Muscle of leg (tissue), 3 donors: ENCODE measurements at regions not wholly inside any gene's neighbourhood (a gene's known extent, or its start where the extent isn't known, plus 50 kb on each side); places are given as distances from the start of the nearest gene placed in this dataset.

Source experiments
- DNase-seq: peaks from one replicate; pipeline ENCODE4 v3.0.0; 2013
- H3K27ac ChIP-seq: one replicate; pipeline ENCODE4 v1.5.1; 2013; ENCODE audit warnings: mild to moderate bottlenecking, low read length, control low read depth
- H3K27me3 ChIP-seq: one replicate; pipeline ENCODE4 v1.6.1; 2013; ENCODE audit warnings: low read length; ENCODE audit not compliant: control insufficient read depth, insufficient read depth
- H3K36me3 ChIP-seq: one replicate; pipeline ENCODE4 v1.6.1; 2013; ENCODE audit warnings: low read length; ENCODE audit not compliant: control insufficient read depth, insufficient read depth
- H3K4me1 ChIP-seq: one replicate; pipeline ENCODE4 v1.6.1; 2013; ENCODE audit warnings: low read length; ENCODE audit not compliant: control insufficient read depth, insufficient read depth
- H3K4me3 ChIP-seq: one replicate; pipeline ENCODE4 v1.5.1; 2013; ENCODE audit warnings: low read length, control low read depth
- H3K9me3 ChIP-seq: replicated peaks from 2 replicates; pipeline ENCODE4 v1.6.1; 2013; ENCODE audit warnings: low read depth, low read length; ENCODE audit not compliant: control insufficient read depth
- WGBS: methylation state at CpG from one replicate; pipeline ENCODE4 v1.1.5; 2013; ENCODE audit warnings: missing lambda C conversion rate; ENCODE audit not compliant: insufficient coverage; 5-methylcytosine and 5-hydroxymethylcytosine counted together

- Histone ChIP-seq H3K36me3 (no peaks in the 10 kb centered on the region), H3K9me3 (no peaks in the 10 kb centered on the region), H3K4me1 (peaks cover 25% of the 10 kb centered on the region), H3K27ac (no peak overlapping the region), H3K4me3 (no peak overlapping the region), H3K27me3 (peaks cover 7% of the 10 kb centered on the region)
- no peak for DNase-seq
- 80% methylated on average over 1 of the region's 4 CpGs for WGBS
Observed at GRCh38 chr20:56843817-56844216, 214.7 kb downstream of the TFAP2C start.

- Histone ChIP-seq H3K27me3 (peaks cover 7% of the 10 kb centered on the region), H3K4me3 (no peak overlapping the region), H3K4me1 (peaks cover 20% of the 10 kb centered on the region), H3K9me3 (no peaks in the 10 kb centered on the region), H3K36me3 (no peaks in the 10 kb centered on the region), H3K27ac (no peak overlapping the region)
- 86% methylated on average over 1 of the region's 4 CpGs for WGBS
- DNase-seq: no peak
Observed at GRCh38 chr20:56845546-56846086, 216.5 kb downstream of the TFAP2C start.

GRCh38 chr20:56848561-56848960, 219.5 kb downstream of the TFAP2C start:
- Histone ChIP-seq H3K4me3 (no peak overlapping the region), H3K36me3 (no peaks in the 10 kb centered on the region), H3K27ac (no peak overlapping the region), H3K27me3 (peaks cover 2% of the 10 kb centered on the region), H3K4me1 (no peaks in the 10 kb centered on the region), H3K9me3 (no peaks in the 10 kb centered on the region)
- no peak for DNase-seq
- WGBS: 32% methylated on average over 11 of the region's 12 CpGs

GRCh38 chr20:56851552-56851951, 222.4 kb downstream of the TFAP2C start:
- Histone ChIP-seq H3K9me3 (no peaks in the 10 kb centered on the region), H3K27me3 (peaks cover 2% of the 10 kb centered on the region), H3K36me3 (no peaks in the 10 kb centered on the region), H3K4me1 (no peaks in the 10 kb centered on the region), H3K27ac (no peak overlapping the region), H3K4me3 (no peak overlapping the region)
- WGBS: no CpG with 5 or more reads among the region's 1 CpG
- no peak for DNase-seq

GRCh38 chr20:56855708-56856107, 226.6 kb downstream of the TFAP2C start:
- no peak overlapping the region for H3K27ac ChIP-seq
- no peak overlapping the region for H3K4me3 ChIP-seq
- 36% methylated on average over 2 of the region's 7 CpGs for WGBS
- H3K36me3 ChIP-seq: no peaks in the 10 kb centered on the region
- no peaks in the 10 kb centered on the region for H3K9me3 ChIP-seq
- DNase-seq: peak; percentile 29
- H3K27me3 ChIP-seq: peaks cover under 1% of the 10 kb centered on the region
- no peaks in the 10 kb centered on the region for H3K4me1 ChIP-seq

- WGBS: 65% methylated on average over 6 of the region's 8 CpGs
Observed at GRCh38 chr20:56857950-56858349, 228.8 kb downstream of the TFAP2C start.

GRCh38 chr20:56859039-56859800, 230.1 kb downstream of the TFAP2C start:
- WGBS: 65% methylated on average over 4 of the region's 13 CpGs
- peaks cover 11% of the 10 kb centered on the region for H3K27me3 ChIP-seq
- no peak overlapping the region for H3K27ac ChIP-seq

More at GRCh38 chr20:56857950-56858349, 228.8 kb downstream of the TFAP2C start:
- Histone ChIP-seq H3K27me3 (peaks cover 9% of the 10 kb centered on the region), H3K9me3 (no peaks in the 10 kb centered on the region), H3K36me3 (no peaks in the 10 kb centered on the region), H3K4me1 (no peaks in the 10 kb centered on the region), H3K4me3 (no peak overlapping the region), H3K27ac (no peak overlapping the region)
- DNase-seq: no peak

GRCh38 chr20:56859801-56860261, 230.7 kb downstream of the TFAP2C start:
- no peaks in the 10 kb centered on the region for H3K36me3 ChIP-seq
- no peak overlapping the region for H3K27ac ChIP-seq
- H3K4me3 ChIP-seq: no peak overlapping the region
- peak; percentile 16 for DNase-seq
- H3K27me3 ChIP-seq: peaks cover 17% of the 10 kb centered on the region
- no peaks in the 10 kb centered on the region for H3K4me1 ChIP-seq
- no peaks in the 10 kb centered on the region for H3K9me3 ChIP-seq
- WGBS: 7% methylated on average over 3 of the region's 10 CpGs

More at GRCh38 chr20:56859039-56859800, 230.1 kb downstream of the TFAP2C start:
- no peak overlapping the region for H3K4me3 ChIP-seq
- no peaks in the 10 kb centered on the region for H3K36me3 ChIP-seq
- H3K9me3 ChIP-seq: no peaks in the 10 kb centered on the region
- no peak for DNase-seq
- H3K4me1 ChIP-seq: no peaks in the 10 kb centered on the region

- H3K27me3 ChIP-seq: peaks cover 21% of the 10 kb centered on the region
- no peak overlapping the region for H3K4me3 ChIP-seq
- no peaks in the 10 kb centered on the region for H3K9me3 ChIP-seq
- WGBS: 0% methylated on average over 1 of the region's 5 CpGs
- H3K27ac ChIP-seq: no peak overlapping the region
- H3K36me3 ChIP-seq: no peaks in the 10 kb centered on the region
- H3K4me1 ChIP-seq: no peaks in the 10 kb centered on the region
- no peak for DNase-seq
Observed at GRCh38 chr20:56860413-56860812, 231.3 kb downstream of the TFAP2C start.

GRCh38 chr20:56861590-56861989, 232.5 kb downstream of the TFAP2C start:
- WGBS: 39% methylated on average over 4 of the region's 6 CpGs
- no peaks in the 10 kb centered on the region for H3K9me3 ChIP-seq
- no peaks in the 10 kb centered on the region for H3K4me1 ChIP-seq
- no peak for DNase-seq
- peaks cover 21% of the 10 kb centered on the region for H3K27me3 ChIP-seq
- H3K36me3 ChIP-seq: no peaks in the 10 kb centered on the region
- H3K4me3 ChIP-seq: no peak overlapping the region
- H3K27ac ChIP-seq: no peak overlapping the region
